Heart left ventricle (tissue), 16 donors: ENCODE measurements at regions not wholly inside any gene's neighbourhood (a gene's known extent, or its start where the extent isn't known, plus 50 kb on each side); places are given as distances from the start of the nearest gene placed in this dataset.

Experiments
- ATAC-seq, 4 donors: fragments of 200-7000 bp; cut with Tn5 transposase; one replicate each; pipeline ENCODE4 v1.9.1; 2020 to 2022; ENCODE audit warnings: moderate library complexity in 4 of 4, mild to moderate bottlenecking in 3 of 4, moderate number of reproducible peaks in 1 of 4
- DNase-seq, 5 donors: peaks; one replicate each; pipeline ENCODE4 v3.0.0-alpha.2; 2020
- H3K27ac ChIP-seq, 12 donors: fragments of 200-600 bp; sonication (generic) in 4 of 12; one replicate each; pipeline versions ENCODE4 v1.5.0 to v1.8.0; 2016 to 2022; ENCODE audit warnings: mild to moderate bottlenecking in 2 of 12
- H3K27me3 ChIP-seq, 9 donors: fragments of 200-600 bp; sonication (generic) in 2 of 9; one replicate each; pipeline versions ENCODE4 v1.5.1 to v1.8.0; 2016 to 2022; ENCODE audit warnings: mild to moderate bottlenecking in 3 of 9
- H3K36me3 ChIP-seq, 9 donors: fragments of 200-600 bp; sonication (generic) in 2 of 9; one replicate each; pipeline versions ENCODE4 v1.5.0 to v1.8.0; 2018 to 2022; ENCODE audit warnings: mild to moderate bottlenecking in 2 of 9
- H3K4me1 ChIP-seq, 12 donors: fragments of 200-600 bp; sonication (generic) in 4 of 12; one replicate each; pipeline versions ENCODE4 v1.5.0 to v1.8.0; 2016 to 2022; ENCODE audit warnings: mild to moderate bottlenecking in 3 of 12
- H3K4me3 ChIP-seq, 12 donors: fragments of 200-600 bp; sonication (generic) in 4 of 12; one replicate each; pipeline versions ENCODE4 v1.5.0 to v1.8.0; 2017 to 2022; ENCODE audit warnings: mild to moderate bottlenecking in 9 of 12, moderate library complexity in 4 of 12
- H3K9me3 ChIP-seq, 12 donors: fragments of 200-600 bp; sonication (generic) in 4 of 12; one replicate each; pipeline versions ENCODE4 v1.5.0 to v1.8.0; 2016 to 2022; ENCODE audit warnings: mild to moderate bottlenecking in 1 of 12
- CTCF ChIP-seq, 12 donors: fragments of 200-600 bp; sonication (generic) in 4 of 12; IDR thresholded peaks; one replicate each; pipeline versions ENCODE4 v1.5.0 to v1.8.0; 2018 to 2022; ENCODE audit warnings: antibody characterized with exemption in 12 of 12, mild to moderate bottlenecking in 5 of 12
- POLR2A ChIP-seq, 2 donors: fragments of 450-650 bp; IDR thresholded peaks; one replicate each; pipeline ENCODE4 v1.6.1; 2017; ENCODE audit warnings: antibody characterized with exemption in 2 of 2, mild to moderate bottlenecking in 2 of 2, moderate library complexity in 2 of 2
- WGBS, 4 donors: extraction: QIAGEN DNeasy Blood & Tissue Kit in 2 of 4; methylation state at CpG; one replicate each; pipeline versions ENCODE4 v1.1.5 to v1.1.7; 2013 to 2018; 5-methylcytosine and 5-hydroxymethylcytosine counted together
- intact Hi-C, 10 donors: fragments of 100-400 bp; cut with DNase I; formaldehyde crosslinking; loops; one replicate each; pipeline versions ENCODE4 v1.11.1 to v1.14.2; 2022
- donor health status: ischemic (EF 13 %, LVEDD 7.1; RV severe dilation, severe dysfunction).
- donor health status: healthy with polysubstance abuse.
- donor health status: DM: no; HTN: yes; CAD: no.
- donor health status: DM: no; HTN: no; CAD: no.
- donor health status: ischemic (EF 25% LVEDD 6.9; RV normal size, moderate dysfunction).
- donor health status: ischemic (EF 25% LVEDD 5.7; RV mildly dilated, moderate dysfunction).
- donor health status: healthy.
- donor health status: DM: yes; HTN: yes; CAD: no.
- donor health status: ischemic (EF 35%, LVEDD 5.7; RV mildly dilated, moderate dysfunction).
- donor health status: nonischemic (EF 11% LVEDD 7.7; RV severe dilation, severe dysfunction).
- donor health status: DM: yes; HTN: yes; CAD: no.
- donor health status: PGD.
- donor health status: ischemic (EF 29% LVEDD 5.4; RV normal size, mild dysfunction).
- donor health status: nonischemic (EF 23%, LVEDD 6.1; RV moderate dilation, normal function).

GRCh38 chr4:32488690-32489089, 1768.5 kb downstream of the PCDH7 start:
- no peak for TF ChIP-seq CTCF (IDR thresholded peaks at IDR 0.05)
- TF ChIP-seq POLR2A (IDR thresholded peaks at IDR 0.05): no peak
- no peak for ATAC-seq
- H3K9me3 ChIP-seq: no peaks in the 10 kb centered on the region
- H3K4me3 ChIP-seq: no peak overlapping the region
- H3K27ac ChIP-seq: no peak overlapping the region
- H3K4me1 ChIP-seq: no peaks in the 10 kb centered on the region
- H3K36me3 ChIP-seq: no peaks in the 10 kb centered on the region
- no peak for DNase-seq
- intact Hi-C loops: no loop called here
- H3K27me3 ChIP-seq: no peaks in the 10 kb centered on the region
- WGBS, 4 donors: 27 to 65% (median 55%) methylated on average over 1 of the region's 1 CpG

- no peak overlapping the region for H3K4me3 ChIP-seq
- TF ChIP-seq POLR2A (IDR thresholded peaks at IDR 0.05) (no peak), CTCF (IDR thresholded peaks at IDR 0.05) (no peak)
- DNase-seq: no peak
- no peak overlapping the region for H3K27ac ChIP-seq
- intact Hi-C loops: no loop called here
- no peaks in the 10 kb centered on the region for H3K36me3 ChIP-seq
- 58 to 66% (median 61%) methylated on average over 5 of the region's 5 CpGs for WGBS, 4 donors
- no peaks in the 10 kb centered on the region for H3K27me3 ChIP-seq
- H3K9me3 ChIP-seq: peaks cover 0 to 14% (median 0%) of the 10 kb centered on the region in 12 donors
- peak in 2 of 4 donors; percentile 60 to 97 for ATAC-seq
- H3K4me1 ChIP-seq: no peaks in the 10 kb centered on the region
These were observed 1779.0 kb downstream of the PCDH7 start for GRCh38 chr4:32499171-32499570.

- no peaks in the 10 kb centered on the region for H3K27me3 ChIP-seq
- H3K9me3 ChIP-seq: peaks cover 0 to 14% (median 0%) of the 10 kb centered on the region in 12 donors
- no peak overlapping the region for H3K27ac ChIP-seq
- H3K4me3 ChIP-seq: no peak overlapping the region
- H3K4me1 ChIP-seq: no peaks in the 10 kb centered on the region
- intact Hi-C loops: no loop called here
- ATAC-seq (no peak), DNase-seq (no peak)
- H3K36me3 ChIP-seq: no peaks in the 10 kb centered on the region
- 88 to 94% (median 90%) methylated on average over 3 of the region's 3 CpGs for WGBS, 4 donors
- TF ChIP-seq CTCF (IDR thresholded peaks at IDR 0.05): no peak
- TF ChIP-seq POLR2A (IDR thresholded peaks at IDR 0.05): no peak
These were observed 1783.1 kb downstream of the PCDH7 start for GRCh38 chr4:32503241-32503640.

GRCh38 chr4:32506067-32506466, 1785.9 kb downstream of the PCDH7 start:
- Histone ChIP-seq H3K4me1 (no peaks in the 10 kb centered on the region), H3K36me3 (no peaks in the 10 kb centered on the region), H3K4me3 (no peak overlapping the region), H3K27ac (no peak overlapping the region), H3K27me3 (no peaks in the 10 kb centered on the region), H3K9me3 (peaks cover 0 to 11% (median 0%) of the 10 kb centered on the region in 12 donors)
- intact Hi-C loops: no loop called here
- WGBS, 4 donors: 72 to 81% (median 77%) methylated on average over 2 of the region's 2 CpGs
- ATAC-seq: no peak
- DNase-seq: no peak
- no peak for TF ChIP-seq CTCF (IDR thresholded peaks at IDR 0.05)
- no peak for TF ChIP-seq POLR2A (IDR thresholded peaks at IDR 0.05)
